Smooth muscle cell (in vitro differentiated cells): ENCODE measurements at regions not wholly inside any gene's neighbourhood (a gene's known extent, or its start where the extent isn't known, plus 50 kb on each side); places are given as distances from the start of the nearest gene placed in this dataset.

Experiments
- DNase-seq: peaks from one replicate; lab custom pipeline; 2025; ENCODE audit not compliant: unreplicated experiment; lab: John Stamatoyannopoulos, UW
- H2AFZ ChIP-seq: fragments of 200-600 bp; sonication (generic); 2 replicates; pipeline ENCODE4 v1.6.0; 2016; ENCODE audit warnings: antibody characterized with exemption, low read depth, mild to moderate bottlenecking
- H3F3A ChIP-seq: fragments of 200-600 bp; sonication (generic); 2 replicates; pipeline ENCODE4 v1.6.0; 2017; ENCODE audit warnings: antibody characterized with exemption, low read depth
- H3K27ac ChIP-seq: fragments of 200-600 bp; sonication (generic); 2 replicates; pipeline ENCODE4 v1.5.1; 2016; ENCODE audit warnings: low read depth, mild to moderate bottlenecking
- H3K27me3 ChIP-seq: fragments of 200-600 bp; sonication (generic); 2 replicates; pipeline ENCODE4 v1.6.1; 2016; ENCODE audit warnings: low read depth, mild to moderate bottlenecking
- H3K36me3 ChIP-seq: fragments of 200-600 bp; sonication (generic); 2 replicates; pipeline ENCODE4 v1.5.1; 2016; ENCODE audit warnings: low read depth
- H3K4me1 ChIP-seq: fragments of 200-600 bp; sonication (generic); 2 replicates; pipeline ENCODE4 v1.5.1; 2016; ENCODE audit warnings: low read depth
- H3K4me2 ChIP-seq: fragments of 200-600 bp; sonication (generic); 2 replicates; pipeline ENCODE4 v1.6.0; 2016; ENCODE audit warnings: mild to moderate bottlenecking
- H3K4me3 ChIP-seq: fragments of 200-600 bp; sonication (generic); 2 replicates; pipeline ENCODE4 v1.5.1; 2016; ENCODE audit warnings: mild to moderate bottlenecking
- H3K79me2 ChIP-seq: fragments of 200-600 bp; sonication (generic); 2 replicates; pipeline ENCODE4 v1.6.0; 2016; ENCODE audit warnings: low read depth, mild to moderate bottlenecking
- H3K9ac ChIP-seq: fragments of 200-600 bp; sonication (generic); 2 replicates; pipeline ENCODE4 v1.6.0; 2016; ENCODE audit warnings: low read depth
- H3K9me3 ChIP-seq: fragments of 200-600 bp; sonication (generic); replicated peaks from 2 replicates; pipeline ENCODE4 v1.5.1; 2016; ENCODE audit warnings: low read depth
- H4K20me1 ChIP-seq: fragments of 200-600 bp; sonication (generic); 2 replicates; pipeline ENCODE4 v1.6.0; 2016; ENCODE audit warnings: low read depth
- WGBS: methylation state at CpG from one replicate; pipeline ENCODE4 v1.1.7; 2016; ENCODE audit warnings: low lambda C conversion rate; 5-methylcytosine and 5-hydroxymethylcytosine counted together
- TF ChIP-seq, protein P1 (sequence below): fragments of 200-600 bp; sonication (generic); IDR thresholded peaks from 2 replicates; pipeline ENCODE4 v1.5.1; 2017; ENCODE audit warnings: borderline replicate concordance, mild to moderate bottlenecking, antibody characterized with exemption; ENCODE audit not compliant: insufficient read depth, poor library complexity, severe bottlenecking

GRCh38 chr3:82079335-82079890 is 318.0 kb upstream of the GBE1 start:
- H3K9ac ChIP-seq, result no peak overlapping the region
- no peak overlapping the region for H3K27ac ChIP-seq
- H3K4me3 ChIP-seq, result no peak overlapping the region
- H3K9me3 ChIP-seq, result no peaks in the 10 kb centered on the region
- TF ChIP-seq, protein P1, sequence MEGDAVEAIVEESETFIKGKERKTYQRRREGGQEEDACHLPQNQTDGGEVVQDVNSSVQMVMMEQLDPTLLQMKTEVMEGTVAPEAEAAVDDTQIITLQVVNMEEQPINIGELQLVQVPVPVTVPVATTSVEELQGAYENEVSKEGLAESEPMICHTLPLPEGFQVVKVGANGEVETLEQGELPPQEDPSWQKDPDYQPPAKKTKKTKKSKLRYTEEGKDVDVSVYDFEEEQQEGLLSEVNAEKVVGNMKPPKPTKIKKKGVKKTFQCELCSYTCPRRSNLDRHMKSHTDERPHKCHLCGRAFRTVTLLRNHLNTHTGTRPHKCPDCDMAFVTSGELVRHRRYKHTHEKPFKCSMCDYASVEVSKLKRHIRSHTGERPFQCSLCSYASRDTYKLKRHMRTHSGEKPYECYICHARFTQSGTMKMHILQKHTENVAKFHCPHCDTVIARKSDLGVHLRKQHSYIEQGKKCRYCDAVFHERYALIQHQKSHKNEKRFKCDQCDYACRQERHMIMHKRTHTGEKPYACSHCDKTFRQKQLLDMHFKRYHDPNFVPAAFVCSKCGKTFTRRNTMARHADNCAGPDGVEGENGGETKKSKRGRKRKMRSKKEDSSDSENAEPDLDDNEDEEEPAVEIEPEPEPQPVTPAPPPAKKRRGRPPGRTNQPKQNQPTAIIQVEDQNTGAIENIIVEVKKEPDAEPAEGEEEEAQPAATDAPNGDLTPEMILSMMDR, result no peak
- H3K36me3 ChIP-seq, result no peaks in the 10 kb centered on the region
- no peaks in the 10 kb centered on the region for H3K79me2 ChIP-seq
- H2AFZ ChIP-seq, result no peak overlapping the region
- DNase-seq, result no peak
- WGBS, result 91% methylated on average over 5 of the region's 5 CpGs
- no peaks in the 10 kb centered on the region for H3K27me3 ChIP-seq
- no peak overlapping the region for H3K4me2 ChIP-seq
- H3K4me1 ChIP-seq, result no peaks in the 10 kb centered on the region
- H3F3A ChIP-seq, result no peaks in the 10 kb centered on the region
- no peaks in the 10 kb centered on the region for H4K20me1 ChIP-seq

GRCh38 chr3:82078246-82078645 is 316.8 kb upstream of the GBE1 start:
- TF ChIP-seq, protein P1, result no peak
- WGBS, result 90% methylated on average over 3 of the region's 3 CpGs
- H3K27me3 ChIP-seq, result no peaks in the 10 kb centered on the region
- H3K79me2 ChIP-seq, result no peaks in the 10 kb centered on the region
- H4K20me1 ChIP-seq, result no peaks in the 10 kb centered on the region
- no peak overlapping the region for H3K4me3 ChIP-seq
- no peak overlapping the region for H3K9ac ChIP-seq
- no peaks in the 10 kb centered on the region for H3K36me3 ChIP-seq
- H3F3A ChIP-seq, result no peaks in the 10 kb centered on the region
- no peak overlapping the region for H3K27ac ChIP-seq
- H3K9me3 ChIP-seq, result no peaks in the 10 kb centered on the region
- DNase-seq, result no peak
- H3K4me2 ChIP-seq, result no peak overlapping the region
- H3K4me1 ChIP-seq, result no peaks in the 10 kb centered on the region
- no peak overlapping the region for H2AFZ ChIP-seq

GRCh38 chr3:82067420-82067819 is 306.0 kb upstream of the GBE1 start:
- H3F3A ChIP-seq, result no peaks in the 10 kb centered on the region
- no peaks in the 10 kb centered on the region for H4K20me1 ChIP-seq
- H3K27ac ChIP-seq, result no peak overlapping the region
- TF ChIP-seq, protein P1, result no peak
- no peak overlapping the region for H2AFZ ChIP-seq
- 86% methylated on average over 7 of the region's 7 CpGs for WGBS
- H3K9me3 ChIP-seq, result no peaks in the 10 kb centered on the region
- no peak overlapping the region for H3K4me3 ChIP-seq
- H3K4me2 ChIP-seq, result no peak overlapping the region
- no peaks in the 10 kb centered on the region for H3K36me3 ChIP-seq
- no peak for DNase-seq
- H3K79me2 ChIP-seq, result no peaks in the 10 kb centered on the region
- H3K27me3 ChIP-seq, result no peaks in the 10 kb centered on the region
- H3K9ac ChIP-seq, result no peak overlapping the region
- H3K4me1 ChIP-seq, result no peaks in the 10 kb centered on the region

- H2AFZ ChIP-seq, result no peak overlapping the region
- H3K4me2 ChIP-seq, result no peak overlapping the region
- TF ChIP-seq, protein P1, result no peak
These were observed 297.4 kb upstream of the GBE1 start for GRCh38 chr3:82058809-82059208.

More at GRCh38 chr3:82058809-82059208, 297.4 kb upstream of the GBE1 start:
- Histone ChIP-seq H3K27ac (no peak overlapping the region), H3K4me3 (no peak overlapping the region), H3K9ac (no peak overlapping the region), H3K9me3 (no peaks in the 10 kb centered on the region), H3F3A (no peaks in the 10 kb centered on the region), H3K36me3 (no peaks in the 10 kb centered on the region), H4K20me1 (no peaks in the 10 kb centered on the region), H3K79me2 (no peaks in the 10 kb centered on the region), H3K27me3 (no peaks in the 10 kb centered on the region), H3K4me1 (no peaks in the 10 kb centered on the region)
- 94% methylated on average over 8 of the region's 8 CpGs for WGBS
- DNase-seq, result no peak
